ENCODE measurements at regions not wholly inside any gene's neighbourhood (a gene's known extent, or its start where the extent isn't known, plus 50 kb on each side); places are given as distances from the start of the nearest gene placed in this dataset.

- TF ChIP-seq EZH2 (IDR thresholded peaks at IDR 0.05; ENCODE audit: insufficient read depth, low read length) (no peak), CTCF (IDR thresholded peaks at IDR 0.05; ENCODE audit: insufficient read depth, low read depth, low read length) (no peak)
Observed at GRCh38 chr6:73964241-73964854, 268.3 kb downstream of the CD109 start.

Data from astrocyte (in vitro differentiated cells and primary cell).